HepG2 (cell line): ENCODE measurements at regions not wholly inside any gene's neighbourhood (a gene's known extent, or its start where the extent isn't known, plus 50 kb on each side); places are given as distances from the start of the nearest gene placed in this dataset.

Experiments
- ATAC-seq: fragments of 200-7000 bp; cut with Tn5 transposase; 3 replicates; pipeline ENCODE4 v1.9.1; 2020; ENCODE audit warnings: mild to moderate bottlenecking, moderate library complexity
- BruUV-seq: library from RNA; stranded (reverse); fragments of 400-500 nt; replicated peaks from 2 replicates; lab custom pipeline; 2021; lab: Mats Ljungman, UMichigan
- CTCF ChIA-PET: fragments of 300-600 bp; formaldehyde crosslinking; extraction: SDS; loops from one replicate; lab custom pipeline; 2021; ENCODE audit warnings: low total read pairs, inconsistent platforms, low intra/inter-chr PET ratio; lab: Yijun Ruan, JAX
- POLR2A ChIA-PET: fragments of 350-600 bp; sonication (Branson Sonifier 250); formaldehyde crosslinking; loops from one replicate; lab custom pipeline; 2020; ENCODE audit warnings: antibody characterized with exemption, inconsistent platforms; lab: Yijun Ruan, JAX
- DNase-seq: peaks from one replicate; pipeline ENCODE4 v3.0.0-alpha.2; 2015; ENCODE audit warnings: low spot score
- FAIRE-seq: peaks from 3 replicates; lab custom pipeline; 2011; peaks lifted over from hg19 to GRCh38; lab: Jason Lieb, UNC
- H2AFZ ChIP-seq: one replicate; pipeline ENCODE4 v1.6.1; 2011; ENCODE audit warnings: low read length, inconsistent platforms
- H3K27ac ChIP-seq: fragments of 300-600 bp; 3 replicates; pipeline ENCODE4 v1.8.0; 2011; ENCODE audit warnings: mixed run types, mild to moderate bottlenecking, mixed read lengths, low read length, inconsistent platforms; ENCODE audit not compliant: insufficient read depth; ENCODE audit errors: extremely low read length
- H3K27me3 ChIP-seq, 2 experiments: fragments of 200-600 bp in 1 of 2; 2 replicates in 1 of 2; 3 replicates in 1 of 2; pipeline versions ENCODE4 v1.6.0 to v1.8.0; 2011; ENCODE audit warnings: low read length in 2 of 2, mild to moderate bottlenecking in 2 of 2, moderate library complexity in 2 of 2, inconsistent platforms in 1 of 2; ENCODE audit not compliant: insufficient read depth in 2 of 2, control insufficient read depth in 1 of 2
- H3K36me3 ChIP-seq, 2 experiments: fragments of 200-600 bp in 1 of 2; replicated peaks in 1 of 2; 2 replicates in 1 of 2; 3 replicates in 1 of 2; pipeline versions ENCODE4 v1.5.1 to v1.8.0; 2011; ENCODE audit warnings: low read length in 2 of 2, inconsistent platforms in 1 of 2; ENCODE audit not compliant: insufficient read depth in 2 of 2, control insufficient read depth in 1 of 2
- H3K4me1 ChIP-seq: 2 replicates; pipeline ENCODE4 v1.5.1; 2012; ENCODE audit warnings: low read length, inconsistent platforms; ENCODE audit not compliant: insufficient read depth
- H3K4me2 ChIP-seq: 2 replicates; pipeline ENCODE4 v1.6.0; 2011; ENCODE audit warnings: low read depth, low read length, inconsistent platforms
- H3K4me3 ChIP-seq, 3 experiments: fragments of 200-600 bp in 1 of 3; sonication (generic), shearing (Covaris generic) in 1 of 3; replicated peaks in 1 of 3; 2 replicates each; pipeline ENCODE4 v1.5.1; 2011 to 2016; ENCODE audit warnings: low read length in 3 of 3, inconsistent platforms in 2 of 3, low read depth in 2 of 3, mild to moderate bottlenecking in 2 of 3, control low read depth in 1 of 3, mixed read lengths in 1 of 3; ENCODE audit not compliant: insufficient read depth in 1 of 3
- H3K79me2 ChIP-seq: one replicate; pipeline ENCODE4 v1.6.1; 2011; ENCODE audit warnings: low read length, inconsistent platforms; ENCODE audit not compliant: insufficient read depth
- H3K9ac ChIP-seq: 2 replicates; pipeline ENCODE4 v1.6.0; 2011; ENCODE audit warnings: mild to moderate bottlenecking, low read depth, low read length, inconsistent platforms; ENCODE audit not compliant: insufficient read depth
- H3K9me3 ChIP-seq: 2 replicates; pipeline ENCODE4 v1.5.1; 2012; ENCODE audit warnings: mild to moderate bottlenecking, low read length
- H4K20me1 ChIP-seq: 2 replicates; pipeline ENCODE4 v1.6.0; 2011; ENCODE audit warnings: inconsistent platforms, mild to moderate bottlenecking, low read length, moderate library complexity; ENCODE audit not compliant: insufficient read depth
- CENPT ChIP-seq: sonication (generic); formaldehyde crosslinking; IDR thresholded peaks from 2 replicates; pipeline ENCODE4 v1.8.0; 2022; ENCODE audit warnings: low read depth, mild to moderate bottlenecking, moderate library complexity, missing genetic modification reagents
- EP300 ChIP-seq, 3 experiments: sonication (generic) in 1 of 3; formaldehyde crosslinking in 1 of 3; IDR thresholded peaks; 2 replicates each; pipeline versions ENCODE4 v1.5.1 to v1.6.1; 2011 to 2020; ENCODE audit warnings: low read depth in 2 of 3, low read length in 2 of 3, borderline replicate concordance in 1 of 3, improper control_type of control experiment in 1 of 3, mild to moderate bottlenecking in 1 of 3, missing genetic modification reagents in 1 of 3, moderate library complexity in 1 of 3
- HIVEP1 ChIP-seq: sonication (generic); formaldehyde crosslinking; IDR thresholded peaks from 2 replicates; pipeline ENCODE4 v1.4.0; 2020; ENCODE audit warnings: mild to moderate bottlenecking, missing genetic modification reagents
- HOXA7 ChIP-seq: sonication (generic); formaldehyde crosslinking; IDR thresholded peaks from 2 replicates; pipeline ENCODE4 v1.8.1; 2022; ENCODE audit warnings: mild to moderate bottlenecking, missing genetic modification reagents, moderate library complexity
- JUNB ChIP-seq: sonication (generic); formaldehyde crosslinking; IDR thresholded peaks from 2 replicates; pipeline ENCODE4 v1.8.0; 2022; ENCODE audit warnings: missing genetic modification reagents, mild to moderate bottlenecking, borderline replicate concordance
- NCOR1 ChIP-seq: fragments of 200-600 bp; sonication (generic); IDR thresholded peaks from 2 replicates; pipeline ENCODE4 v1.7.0; 2017; ENCODE audit warnings: antibody characterized with exemption, low read length, borderline replicate concordance
- PHF5A ChIP-seq: IDR thresholded peaks from one replicate; pipeline ENCODE4 v1.6.1; 2018; ENCODE audit warnings: low read depth, missing genetic modification reagents; ENCODE audit not compliant: unreplicated experiment
- RBM39 ChIP-seq: fragments of 200-400 bp; formaldehyde crosslinking; IDR thresholded peaks from one replicate; pipeline ENCODE4 v1.6.1; 2018; ENCODE audit warnings: antibody characterized with exemption, mild to moderate bottlenecking, low read depth, low read length; ENCODE audit not compliant: poor library complexity, severe bottlenecking
- REPIN1 ChIP-seq: sonication (generic); formaldehyde crosslinking; IDR thresholded peaks from 2 replicates; pipeline ENCODE4 v1.8.0; 2022; ENCODE audit warnings: missing genetic modification reagents, low read depth, mild to moderate bottlenecking, borderline replicate concordance
- ZBTB40 ChIP-seq, 2 experiments: fragments of 450-650 bp in 1 of 2; sonication (generic) in 1 of 2; formaldehyde crosslinking in 1 of 2; IDR thresholded peaks; 2 replicates each; pipeline versions ENCODE4 v1.6.1 to v1.8.0; 2016 to 2022; ENCODE audit warnings: antibody characterized with exemption in 1 of 2, mild to moderate bottlenecking in 1 of 2, missing genetic modification reagents in 1 of 2
- ZNF121 ChIP-seq: sonication (generic); formaldehyde crosslinking; IDR thresholded peaks from 2 replicates; pipeline ENCODE4 v1.5.0; 2020; ENCODE audit warnings: mild to moderate bottlenecking, missing genetic modification reagents
- ZNF629 ChIP-seq: sonication (generic); formaldehyde crosslinking; conservative IDR thresholded peaks from 2 replicates; pipeline ENCODE4 v1.5.0; 2020; ENCODE audit warnings: missing genetic modification reagents
- ZNF773 ChIP-seq: sonication (generic); formaldehyde crosslinking; IDR thresholded peaks from 2 replicates; pipeline ENCODE4 v1.4.0; 2020; ENCODE audit warnings: missing genetic modification reagents, borderline replicate concordance
- WGBS: methylation state at CpG from one replicate; pipeline ENCODE4 v1.1.6; 2017; ENCODE audit warnings: low lambda C conversion rate; 5-methylcytosine and 5-hydroxymethylcytosine counted together
- in situ Hi-C: cut with HindIII; loops from 2 replicates; pipeline ENCODE4 v1.10.0; 2017; ENCODE audit warnings: low pct_unique_long_range_greater_than_20kb; ENCODE audit not compliant: extremely low pct_ligation_motif_present
- intact Hi-C: fragments of 100-400 bp; cut with micrococcal nuclease; formaldehyde crosslinking; loops from one replicate; pipeline ENCODE4 v1.10.0; 2022; ENCODE audit not compliant: unreplicated experiment

GRCh38 chr18:24877066-24877465 lies 416.6 kb downstream of the HRH4 start:
- intact Hi-C loops, result loop anchor here (5.0 kb wide), 1 partner anchor 1020 kb away; no protein-coding TSS in a partner anchor
- no peak overlapping the region for H3K4me3 ChIP-seq
- H3K27ac ChIP-seq, result no peak overlapping the region
- ATAC-seq (no peak), FAIRE-seq (no peak), DNase-seq (no peak)
- BruUV-seq, result no TSS peak
- no peaks in the 10 kb centered on the region for H3K9me3 ChIP-seq
- H3K4me1 ChIP-seq, result no peaks in the 10 kb centered on the region
- H3K27me3 ChIP-seq, result no peaks in the 10 kb centered on the region
- H3K9ac ChIP-seq, result no peak overlapping the region
- POLR2A ChIA-PET, result no interaction called here
- no peaks in the 10 kb centered on the region for H3K36me3 ChIP-seq
- no peak overlapping the region for H2AFZ ChIP-seq
- H4K20me1 ChIP-seq, result no peaks in the 10 kb centered on the region
- in situ Hi-C loops, result loop anchor here (25.0 kb wide), 2 partner anchors 110 to 960 kb away; no protein-coding TSS in a partner anchor
- H3K79me2 ChIP-seq, result no peaks in the 10 kb centered on the region
- H3K4me2 ChIP-seq, result no peak overlapping the region
- CTCF ChIA-PET, result no interaction called here
- WGBS, result 0% methylated on average over 3 of the region's 5 CpGs
- no peak for TF ChIP-seq PHF5A (CRISPR knock-in tag)
- no peak for TF ChIP-seq ZNF121 (CRISPR knock-in tag)
- TF ChIP-seq CENPT (CRISPR knock-in tag), result no peak
- TF ChIP-seq EP300 (IDR thresholded peaks at IDR 0.05; ENCODE audit: low read depth in 2 of 2, low read length in 2 of 2), result no peak
- TF ChIP-seq EP300 (CRISPR knock-in tag; IDR thresholded peaks at IDR 0.05; ENCODE audit: borderline replicate concordance), result no peak
- TF ChIP-seq ZNF773 (CRISPR knock-in tag), result no peak
- TF ChIP-seq JUNB (CRISPR knock-in tag), result no peak
- no peak for TF ChIP-seq ZBTB40 (IDR thresholded peaks at IDR 0.05)
- TF ChIP-seq ZBTB40 (CRISPR knock-in tag; IDR thresholded peaks at IDR 0.05), result no peak
- no peak for TF ChIP-seq RBM39
- no peak for TF ChIP-seq NCOR1
- TF ChIP-seq ZNF629 (CRISPR knock-in tag), result no peak
- no peak for TF ChIP-seq HIVEP1 (CRISPR knock-in tag)
- no peak for TF ChIP-seq HOXA7 (CRISPR knock-in tag)
- TF ChIP-seq REPIN1, result no peak
